K562 (cell line): ENCODE measurements at regions not wholly inside any gene's neighbourhood (a gene's known extent, or its start where the extent isn't known, plus 50 kb on each side); places are given as distances from the start of the nearest gene placed in this dataset.

Experiments
- CXXC5 ChIP-seq: fragments of 250-450 bp; sonication (Bioruptor Pico); IDR thresholded peaks from 2 replicates; pipeline ENCODE4 v1.8.0; 2022; ENCODE audit warnings: inconsistent platforms, mild to moderate bottlenecking, moderate library complexity
- EP300 ChIP-seq: IDR thresholded peaks from 2 replicates; pipeline ENCODE4 v1.6.1; 2012; ENCODE audit warnings: low read length, improper control_type of control experiment
- HEY1 ChIP-seq: fragments of 250-450 bp; sonication (Bioruptor Pico); IDR thresholded peaks from 2 replicates; pipeline ENCODE4 v1.5.0; 2020; ENCODE audit warnings: mild to moderate bottlenecking, moderate library complexity, borderline replicate concordance
- HNRNPUL1 ChIP-seq: fragments of 200-400 bp; formaldehyde crosslinking; IDR thresholded peaks from 2 replicates; pipeline ENCODE4 v1.6.1; 2017; ENCODE audit warnings: low read length
- NFRKB ChIP-seq: fragments of 450-650 bp; IDR thresholded peaks from 2 replicates; pipeline ENCODE4 v1.6.1; 2016; ENCODE audit warnings: low read depth
- PCBP2 ChIP-seq: fragments of 200-400 bp; formaldehyde crosslinking; IDR thresholded peaks from 2 replicates; pipeline ENCODE4 v1.6.1; 2018; ENCODE audit warnings: low read length, low read depth, mild to moderate bottlenecking, moderate library complexity; ENCODE audit not compliant: poor library complexity, severe bottlenecking
- SRSF1 ChIP-seq: fragments of 200-400 bp; formaldehyde crosslinking; IDR thresholded peaks from 2 replicates; pipeline ENCODE4 v1.6.1; 2017; ENCODE audit warnings: mild to moderate bottlenecking, low read depth, low read length, moderate library complexity
- TRIM24 ChIP-seq, 2 experiments: fragments of 450-650 bp; IDR thresholded peaks; 2 replicates each; pipeline ENCODE4 v1.6.1; 2016
- ZNF232 ChIP-seq: sonication (generic); formaldehyde crosslinking; IDR thresholded peaks from 2 replicates; pipeline ENCODE4 v1.8.0; 2022; ENCODE audit warnings: mild to moderate bottlenecking, missing genetic modification reagents
- TF ChIP-seq, protein P1 (sequence below), 2 experiments: fragments of 450-650 bp in 1 of 2; sonication (generic) in 1 of 2; formaldehyde crosslinking; conservative IDR thresholded peaks; 2 replicates each; pipeline versions ENCODE4 v1.4.0 to v1.8.1; 2020 to 2022; ENCODE audit warnings: mild to moderate bottlenecking in 1 of 2, missing genetic modification reagents in 1 of 2
- TF ChIP-seq, protein P2 (sequence below), 3 experiments: IDR thresholded peaks in 2 of 3; conservative IDR thresholded peaks in 1 of 3; 2 replicates each; pipeline ENCODE4 v1.5.1; 2011 to 2012; ENCODE audit warnings: low read length in 3 of 3, mild to moderate bottlenecking in 3 of 3, control low read depth in 2 of 3, improper control_type of control experiment in 1 of 3, inconsistent platforms in 1 of 3, low read depth in 1 of 3, mixed read lengths in 1 of 3, moderate library complexity in 1 of 3; ENCODE audit not compliant: insufficient read depth in 2 of 3

DNA sequence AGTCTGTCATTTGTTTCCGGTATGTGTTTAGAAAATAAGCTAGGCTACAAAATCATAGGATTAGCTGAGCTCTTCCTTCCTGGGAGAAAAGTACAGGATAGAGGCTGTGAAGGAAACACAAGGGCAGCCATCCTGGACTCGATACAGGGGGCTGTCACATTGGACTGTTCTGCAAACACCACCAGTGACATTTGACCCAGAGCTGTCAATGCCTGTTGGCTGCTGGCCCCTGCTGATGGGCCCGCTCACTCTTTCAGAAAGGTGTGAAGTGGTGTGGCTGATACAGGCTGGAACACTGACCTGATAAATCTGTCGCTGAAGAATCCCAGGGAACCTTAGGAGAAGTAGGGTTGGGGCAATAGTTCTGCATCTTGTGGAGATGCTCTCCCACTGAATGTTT lies 183.1 kb downstream of the RHOU start:
- TF ChIP-seq HNRNPUL1 (no peak), NFRKB (no peak), HEY1 (CRISPR knock-in tag) (no peak), TRIM24 (IDR thresholded peaks at IDR 0.05) (no peak), EP300 (no peak), PCBP2 (no peak), ZNF232 (CRISPR knock-in tag) (no peak), SRSF1 (no peak), CXXC5 (CRISPR knock-in tag) (no peak)
- TF ChIP-seq, protein P1, sequence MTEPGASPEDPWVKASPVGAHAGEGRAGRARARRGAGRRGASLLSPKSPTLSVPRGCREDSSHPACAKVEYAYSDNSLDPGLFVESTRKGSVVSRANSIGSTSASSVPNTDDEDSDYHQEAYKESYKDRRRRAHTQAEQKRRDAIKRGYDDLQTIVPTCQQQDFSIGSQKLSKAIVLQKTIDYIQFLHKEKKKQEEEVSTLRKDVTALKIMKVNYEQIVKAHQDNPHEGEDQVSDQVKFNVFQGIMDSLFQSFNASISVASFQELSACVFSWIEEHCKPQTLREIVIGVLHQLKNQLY (CRISPR knock-in tag; conservative IDR thresholded peaks at IDR 0.05): no peak
- TF ChIP-seq, protein P2, sequence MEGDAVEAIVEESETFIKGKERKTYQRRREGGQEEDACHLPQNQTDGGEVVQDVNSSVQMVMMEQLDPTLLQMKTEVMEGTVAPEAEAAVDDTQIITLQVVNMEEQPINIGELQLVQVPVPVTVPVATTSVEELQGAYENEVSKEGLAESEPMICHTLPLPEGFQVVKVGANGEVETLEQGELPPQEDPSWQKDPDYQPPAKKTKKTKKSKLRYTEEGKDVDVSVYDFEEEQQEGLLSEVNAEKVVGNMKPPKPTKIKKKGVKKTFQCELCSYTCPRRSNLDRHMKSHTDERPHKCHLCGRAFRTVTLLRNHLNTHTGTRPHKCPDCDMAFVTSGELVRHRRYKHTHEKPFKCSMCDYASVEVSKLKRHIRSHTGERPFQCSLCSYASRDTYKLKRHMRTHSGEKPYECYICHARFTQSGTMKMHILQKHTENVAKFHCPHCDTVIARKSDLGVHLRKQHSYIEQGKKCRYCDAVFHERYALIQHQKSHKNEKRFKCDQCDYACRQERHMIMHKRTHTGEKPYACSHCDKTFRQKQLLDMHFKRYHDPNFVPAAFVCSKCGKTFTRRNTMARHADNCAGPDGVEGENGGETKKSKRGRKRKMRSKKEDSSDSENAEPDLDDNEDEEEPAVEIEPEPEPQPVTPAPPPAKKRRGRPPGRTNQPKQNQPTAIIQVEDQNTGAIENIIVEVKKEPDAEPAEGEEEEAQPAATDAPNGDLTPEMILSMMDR (IDR thresholded peaks at IDR 0.05 in 2 of 3, conservative IDR thresholded peaks at IDR 0.05 in 1 of 3; ENCODE audit: insufficient read depth in 2 of 3, low read depth in 1 of 3, low read length in 3 of 3): no peak
